ENCODE measurements at regions not wholly inside any gene's neighbourhood (a gene's known extent, or its start where the extent isn't known, plus 50 kb on each side); places are given as distances from the start of the nearest gene placed in this dataset.
"Not testable (repeated sequence)": the region's sequence is repeated elsewhere in the genome, so short reads cannot be mapped to it uniquely, and the experiment has no call there.

DNA sequence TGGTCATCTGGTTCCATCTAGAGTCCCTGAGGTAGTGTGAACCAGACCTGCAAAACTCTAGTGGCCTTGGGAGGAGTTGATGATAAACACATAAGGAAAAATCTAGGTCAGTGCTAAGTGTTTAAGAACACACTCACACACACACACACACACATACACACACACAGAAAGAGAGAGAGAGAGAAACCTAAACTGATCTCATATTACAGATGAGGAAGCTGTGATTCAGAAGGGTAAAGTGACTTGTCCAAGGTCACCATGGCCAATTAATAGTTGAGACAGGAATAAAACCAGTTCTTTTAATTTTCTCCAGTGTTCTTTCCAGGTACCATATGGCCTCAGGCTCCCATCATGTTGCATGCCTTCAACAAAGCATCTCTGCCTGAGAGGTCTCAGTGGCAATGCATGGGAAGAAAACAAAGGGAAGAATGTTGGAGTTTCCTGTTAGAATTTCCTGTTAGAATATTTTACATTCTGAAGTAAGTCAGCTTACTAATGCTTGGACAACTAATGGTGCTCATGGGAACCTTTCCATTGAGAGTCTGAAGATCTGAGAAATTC, 77.3 kb upstream of the TSPAN2 start:
- DNase-seq (ENCODE audit: low read depth in 1 of 2, low spot score in 1 of 2), result no peak
- in situ Hi-C loops (cut with HindIII; ENCODE audit: low pct_unique_long_range_greater_than_20kb, low sequenced_read_pairs), result no loop called here
- no peak for TF ChIP-seq JUND (IDR thresholded peaks at IDR 0.05; ENCODE audit: low read depth)

GRCh38 chr1:115165776-115166175, 76.5 kb upstream of the TSPAN2 start:
- DNase-seq (ENCODE audit: low read depth in 1 of 2, low spot score in 1 of 2), result no peak
- in situ Hi-C loops (cut with HindIII; ENCODE audit: low pct_unique_long_range_greater_than_20kb, low sequenced_read_pairs), result no loop called here
- TF ChIP-seq JUND (IDR thresholded peaks at IDR 0.05; ENCODE audit: low read depth), result no peak

- DNase-seq (ENCODE audit: low read depth in 1 of 2, low spot score in 1 of 2), result no peak
- no peak for TF ChIP-seq JUND (IDR thresholded peaks at IDR 0.05; ENCODE audit: low read depth)
- in situ Hi-C loops (cut with HindIII; ENCODE audit: low pct_unique_long_range_greater_than_20kb, low sequenced_read_pairs), result no loop called here
Observed at GRCh38 chr1:115164940-115165705, 75.8 kb upstream of the TSPAN2 start.

GRCh38 chr1:115164484-115164883, 75.2 kb upstream of the TSPAN2 start:
- DNase-seq (ENCODE audit: low read depth in 1 of 2, low spot score in 1 of 2), result no peak
- in situ Hi-C loops (cut with HindIII; ENCODE audit: low pct_unique_long_range_greater_than_20kb, low sequenced_read_pairs), result no loop called here
- no peak for TF ChIP-seq JUND (IDR thresholded peaks at IDR 0.05; ENCODE audit: low read depth)

DNA sequence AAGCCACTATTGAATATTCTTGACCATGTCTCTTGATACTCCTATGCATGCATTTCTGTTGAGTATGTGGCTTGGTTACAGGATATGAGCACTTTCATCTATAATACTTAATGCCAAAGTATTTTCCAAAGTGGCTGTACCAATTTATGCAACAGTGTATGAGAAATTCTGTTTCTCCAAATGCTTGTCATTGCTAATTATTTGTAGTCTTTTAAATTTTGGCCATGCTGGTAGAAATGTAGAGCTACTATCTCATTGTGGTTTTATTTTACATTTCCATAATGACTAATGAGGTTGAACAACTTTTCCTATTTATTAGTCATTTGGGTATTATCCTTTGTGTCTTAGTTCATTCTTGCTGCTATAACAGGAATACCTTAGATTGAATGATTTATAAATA, 71.4 kb upstream of the TSPAN2 start:
- DNase-seq (ENCODE audit: low read depth in 1 of 2, low spot score in 1 of 2), result no peak
- no peak for TF ChIP-seq JUND (IDR thresholded peaks at IDR 0.05; ENCODE audit: low read depth)
- in situ Hi-C loops (cut with HindIII; ENCODE audit: low pct_unique_long_range_greater_than_20kb, low sequenced_read_pairs), result no loop called here

- TF ChIP-seq JUND (IDR thresholded peaks at IDR 0.05; ENCODE audit: low read depth), result no peak
- DNase-seq (ENCODE audit: low read depth in 1 of 2, low spot score in 1 of 2), result no peak
- in situ Hi-C loops (cut with HindIII; ENCODE audit: low pct_unique_long_range_greater_than_20kb, low sequenced_read_pairs), result no loop called here
Observed at GRCh38 chr1:115159958-115160357, 70.7 kb upstream of the TSPAN2 start.

DNA sequence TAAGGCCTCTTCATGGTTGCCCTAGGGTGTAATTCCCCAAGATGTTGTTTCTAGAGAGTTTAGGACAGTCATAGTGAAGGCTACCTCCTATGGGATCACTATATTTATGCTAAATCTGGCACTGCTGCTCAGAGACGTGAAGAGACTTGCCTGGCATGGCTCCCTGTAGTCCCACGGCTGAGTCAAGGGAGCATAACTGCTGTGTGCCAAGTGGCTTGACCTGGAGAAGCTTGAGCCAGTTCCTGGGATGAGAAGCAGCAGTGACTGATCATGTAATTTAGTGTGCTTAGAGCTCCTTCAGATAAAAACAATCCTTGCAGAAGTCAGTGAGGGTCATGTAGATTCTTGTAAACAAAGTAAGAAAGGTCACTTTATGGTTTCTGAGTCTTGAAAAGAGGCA, 68.9 kb upstream of the TSPAN2 start:
- no peak for DNase-seq (ENCODE audit: low read depth in 1 of 2, low spot score in 1 of 2)
- in situ Hi-C loops (cut with HindIII; ENCODE audit: low pct_unique_long_range_greater_than_20kb, low sequenced_read_pairs), result no loop called here
- TF ChIP-seq JUND (IDR thresholded peaks at IDR 0.05; ENCODE audit: low read depth), result no peak

DNA sequence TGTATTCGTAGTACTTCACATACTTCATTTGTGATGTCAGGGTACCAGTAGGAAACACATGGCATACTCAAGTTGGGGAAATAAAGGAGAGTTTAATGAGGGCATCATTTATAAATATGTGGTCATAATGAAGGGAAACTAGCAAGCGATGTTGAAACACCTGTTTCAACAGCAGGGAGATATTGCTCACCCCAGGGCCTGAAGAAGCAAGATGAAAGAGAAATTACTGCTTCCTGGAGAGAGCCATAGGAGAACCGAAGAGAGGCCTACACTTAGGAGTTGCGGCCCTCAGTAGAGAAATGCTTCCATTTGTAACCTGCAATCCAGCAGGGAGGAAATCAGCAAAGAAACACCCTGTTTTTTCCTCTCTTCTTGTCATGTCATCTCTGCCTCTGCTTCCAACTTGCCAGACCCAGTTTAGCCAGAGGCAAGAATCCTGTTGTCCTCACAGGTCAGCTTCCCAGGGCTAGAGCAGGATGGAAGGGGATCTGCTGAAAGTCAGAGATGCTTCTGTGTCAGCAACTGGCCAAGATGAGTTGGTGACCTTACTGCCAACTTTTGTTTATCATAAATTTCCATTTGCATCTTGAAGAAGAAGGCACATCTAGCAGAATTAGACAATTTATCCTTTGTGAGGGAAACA, 67.6 kb upstream of the TSPAN2 start:
- DNase-seq (ENCODE audit: low read depth in 1 of 2, low spot score in 1 of 2), result no peak
- in situ Hi-C loops (cut with HindIII; ENCODE audit: low pct_unique_long_range_greater_than_20kb, low sequenced_read_pairs), result no loop called here
- no peak for TF ChIP-seq JUND (IDR thresholded peaks at IDR 0.05; ENCODE audit: low read depth)

DNA sequence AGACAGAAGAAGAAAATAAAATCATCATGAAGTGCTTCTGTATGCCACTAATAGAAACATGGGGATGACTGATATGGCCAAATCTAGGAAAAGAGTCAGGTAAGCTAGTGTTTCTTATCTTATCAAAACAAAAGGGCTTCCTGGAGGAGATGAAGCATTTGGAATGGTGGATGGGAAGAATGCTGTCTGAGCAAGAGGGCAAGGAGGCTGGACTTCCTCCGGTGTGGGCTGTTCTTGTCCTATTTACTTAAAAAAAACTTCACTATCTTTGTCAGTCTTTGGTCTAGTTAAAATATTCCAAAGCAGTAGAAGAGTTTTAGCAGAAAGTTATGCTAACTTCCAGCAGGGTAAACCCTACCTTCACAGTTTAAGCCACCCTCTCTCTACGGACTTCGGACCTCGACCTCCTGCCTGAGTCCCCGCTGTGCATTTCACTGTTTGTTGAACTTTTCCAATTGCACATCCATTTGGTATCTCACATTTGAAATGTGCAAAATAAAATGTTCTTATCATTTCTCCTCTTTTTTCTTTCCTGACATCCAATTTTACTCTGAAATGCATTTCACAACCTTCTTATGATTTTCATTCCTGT, 64.8 kb upstream of the TSPAN2 start:
- DNase-seq (ENCODE audit: low read depth in 1 of 2, low spot score in 1 of 2), result no peak
- in situ Hi-C loops (cut with HindIII; ENCODE audit: low pct_unique_long_range_greater_than_20kb, low sequenced_read_pairs), result no loop called here
- TF ChIP-seq JUND (IDR thresholded peaks at IDR 0.05; ENCODE audit: low read depth), result no peak

DNA sequence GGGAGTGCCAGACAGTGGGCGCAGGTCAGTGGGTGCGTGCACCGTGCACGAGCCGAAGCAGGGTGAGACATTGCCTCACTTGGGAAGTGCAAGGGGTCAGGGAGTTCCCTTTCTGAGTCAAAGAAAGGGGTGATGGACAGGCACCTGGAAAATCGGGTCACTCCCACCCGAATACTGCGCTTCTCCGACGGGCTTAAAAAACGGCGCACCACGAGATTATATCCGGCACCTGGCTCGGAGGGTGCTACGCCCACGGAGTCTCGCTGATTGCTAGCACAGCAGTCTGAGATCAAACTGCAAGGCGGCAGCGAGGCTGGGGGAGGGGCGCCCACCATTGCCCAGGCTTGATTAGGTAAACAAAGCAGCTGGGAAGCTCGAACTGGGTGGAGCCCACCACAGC, 58.6 kb upstream of the TSPAN2 start:
- in situ Hi-C loops (cut with HindIII; ENCODE audit: low pct_unique_long_range_greater_than_20kb, low sequenced_read_pairs); DNase-seq (ENCODE audit: low read depth in 1 of 2, low spot score in 1 of 2): not testable (repeated sequence)

GRCh38 chr1:115145226-115145625, 55.9 kb upstream of the TSPAN2 start:
- DNase-seq (ENCODE audit: low read depth in 1 of 2, low spot score in 1 of 2), result no peak
- in situ Hi-C loops (cut with HindIII; ENCODE audit: low pct_unique_long_range_greater_than_20kb, low sequenced_read_pairs), result no loop called here
- no peak for TF ChIP-seq JUND (IDR thresholded peaks at IDR 0.05; ENCODE audit: low read depth)

DNA sequence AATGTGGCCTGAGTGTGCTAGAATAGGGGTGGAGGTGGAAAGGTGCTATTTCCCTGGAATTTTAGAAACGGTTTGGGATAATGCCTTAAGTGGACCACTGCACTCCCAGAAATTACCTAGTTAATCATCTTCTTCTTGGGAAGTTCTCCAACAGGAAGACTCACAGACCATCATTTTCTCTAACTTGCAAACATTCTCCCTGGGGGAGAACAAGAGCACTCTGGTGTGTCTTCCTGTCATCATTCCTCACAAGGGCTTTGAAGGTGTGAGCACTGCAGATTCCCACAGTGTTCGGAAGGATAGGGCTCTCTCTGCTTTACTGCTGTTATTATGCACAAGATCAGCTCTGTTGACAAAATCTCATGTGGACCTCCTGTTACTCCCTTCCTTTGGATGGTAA, 54.9 kb upstream of the TSPAN2 start:
- in situ Hi-C loops (cut with HindIII; ENCODE audit: low pct_unique_long_range_greater_than_20kb, low sequenced_read_pairs), result no loop called here
- TF ChIP-seq JUND (IDR thresholded peaks at IDR 0.05; ENCODE audit: low read depth), result no peak

DNA sequence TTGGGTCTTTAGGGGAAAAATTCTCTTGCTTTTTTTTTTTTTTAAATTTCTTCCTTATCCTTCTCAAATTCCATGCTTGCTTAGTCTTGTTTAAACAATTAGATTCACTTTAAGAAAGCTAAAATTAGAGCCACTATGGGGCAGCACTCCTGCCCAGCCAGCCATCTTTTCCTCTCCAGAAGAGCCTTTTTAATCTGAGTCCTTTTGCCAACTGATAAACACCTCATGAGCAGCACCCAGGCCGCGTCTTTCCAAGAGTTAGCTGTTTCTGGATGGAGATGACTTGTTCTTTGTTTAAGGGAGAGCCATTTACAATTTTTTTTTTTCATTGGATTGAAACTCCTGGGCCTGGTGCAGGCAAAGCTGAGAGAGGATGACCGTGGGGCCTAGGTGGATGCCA, 53.3 kb upstream of the TSPAN2 start:
- no peak for DNase-seq (ENCODE audit: low read depth in 1 of 2, low spot score in 1 of 2)
- in situ Hi-C loops (cut with HindIII; ENCODE audit: low pct_unique_long_range_greater_than_20kb, low sequenced_read_pairs), result no loop called here
- no peak for TF ChIP-seq JUND (IDR thresholded peaks at IDR 0.05; ENCODE audit: low read depth)

More for the DNA sequence above, 54.9 kb upstream of the TSPAN2 start:
- DNase-seq (ENCODE audit: low read depth in 1 of 2, low spot score in 1 of 2), result no peak

Data from T47D (cell line).